GM23338 (cell line): ENCODE measurements at regions not wholly inside any gene's neighbourhood (a gene's known extent, or its start where the extent isn't known, plus 50 kb on each side); places are given as distances from the start of the nearest gene placed in this dataset.

Experiments
- ATAC-seq: fragments of 200-7000 bp; cut with Tn5 transposase; 3 replicates; pipeline ENCODE4 v1.9.1; 2020
- DNase-seq: peaks from one replicate; pipeline ENCODE4 v3.0.0-alpha.2; 2015; ENCODE audit warnings: low spot score
- H2AFZ ChIP-seq: fragments of 200-600 bp; sonication (generic); 2 replicates; pipeline ENCODE4 v1.8.0; 2016; ENCODE audit warnings: antibody characterized with exemption, mild to moderate bottlenecking, moderate library complexity
- H3F3A ChIP-seq: fragments of 200-600 bp; sonication (generic); replicated peaks from 2 replicates; pipeline ENCODE4 v1.8.0; 2017; ENCODE audit warnings: antibody characterized with exemption, mixed run types, low read depth
- H3K27ac ChIP-seq: fragments of 200-600 bp; sonication (generic); 2 replicates; pipeline ENCODE4 v1.6.1; 2016; ENCODE audit warnings: low read depth
- H3K27me3 ChIP-seq: fragments of 200-600 bp; sonication (generic); 2 replicates; pipeline ENCODE4 v1.8.0; 2016; ENCODE audit warnings: mild to moderate bottlenecking, mixed run types, moderate library complexity; ENCODE audit not compliant: insufficient read depth
- H3K36me3 ChIP-seq: fragments of 200-600 bp; sonication (generic); 2 replicates; pipeline ENCODE4 v1.8.0; 2016; ENCODE audit warnings: mild to moderate bottlenecking; ENCODE audit not compliant: insufficient read depth
- H3K4me1 ChIP-seq: fragments of 200-600 bp; sonication (generic); 2 replicates; pipeline ENCODE4 v1.8.0; 2016; ENCODE audit warnings: mild to moderate bottlenecking, moderate library complexity; ENCODE audit not compliant: insufficient read depth
- H3K4me2 ChIP-seq: fragments of 200-600 bp; sonication (generic); 2 replicates; pipeline ENCODE4 v1.7.1; 2017; ENCODE audit warnings: mixed run types
- H3K4me3 ChIP-seq: fragments of 200-600 bp; sonication (generic); 2 replicates; pipeline ENCODE4 v1.6.1; 2016; ENCODE audit warnings: mixed run types
- H3K79me2 ChIP-seq: fragments of 200-600 bp; sonication (generic); replicated peaks from 2 replicates; pipeline ENCODE4 v1.8.0; 2017; ENCODE audit warnings: mild to moderate bottlenecking; ENCODE audit not compliant: insufficient read depth
- H3K9me2 ChIP-seq: fragments of 200-600 bp; sonication (generic); 2 replicates; pipeline ENCODE4 v1.8.0; 2017; ENCODE audit not compliant: insufficient read depth
- H4K20me1 ChIP-seq: fragments of 200-600 bp; sonication (generic); replicated peaks from 2 replicates; pipeline ENCODE4 v1.8.0; 2017; ENCODE audit warnings: mild to moderate bottlenecking; ENCODE audit not compliant: insufficient read depth
- H3K27ac Mint-ChIP-seq: 2 replicates; pipeline ENCODE4 v1.8.0; 2020; ENCODE audit warnings: inconsistent platforms, mild to moderate bottlenecking, moderate library complexity, mixed read lengths
- H3K27me3 Mint-ChIP-seq: 3 replicates; pipeline ENCODE4 v1.8.0; 2022; ENCODE audit warnings: low read depth, mild to moderate bottlenecking, moderate library complexity, mixed read lengths, inconsistent platforms; ENCODE audit not compliant: insufficient read depth, poor library complexity
- H3K36me3 Mint-ChIP-seq: 3 replicates; pipeline ENCODE4 v1.8.0; 2021; ENCODE audit warnings: low read depth, mild to moderate bottlenecking, inconsistent platforms, moderate library complexity, mixed read lengths
- H3K4me1 Mint-ChIP-seq: 3 replicates; pipeline ENCODE4 v1.8.0; 2020; ENCODE audit warnings: mild to moderate bottlenecking, inconsistent platforms, mixed read lengths
- H3K4me3 Mint-ChIP-seq: 3 replicates; pipeline ENCODE4 v1.8.0; 2021; ENCODE audit warnings: moderate library complexity, mild to moderate bottlenecking, inconsistent platforms, mixed read lengths
- H3K9me3 Mint-ChIP-seq: 3 replicates; pipeline ENCODE4 v1.8.0; 2020; ENCODE audit warnings: moderate library complexity, mild to moderate bottlenecking, inconsistent platforms, mixed read lengths
- CREB1 ChIP-seq: fragments of 250-450 bp; sonication (Bioruptor Pico); IDR thresholded peaks from 2 replicates; pipeline ENCODE4 v1.5.0; 2020; ENCODE audit warnings: low read depth, mild to moderate bottlenecking, moderate library complexity
- EZH2phosphoT487 ChIP-seq: fragments of 200-600 bp; sonication (generic); IDR thresholded peaks from one replicate; pipeline ENCODE4 v1.8.1; 2018; ENCODE audit warnings: antibody characterized with exemption; ENCODE audit not compliant: unreplicated experiment
- NANOG ChIP-seq: IDR thresholded peaks from 2 replicates; pipeline ENCODE4 v1.6.1; 2016; ENCODE audit warnings: antibody characterized with exemption, borderline replicate concordance
- POLR2AphosphoS5 ChIP-seq: IDR thresholded peaks from 2 replicates; pipeline ENCODE4 v1.6.1; 2016; ENCODE audit warnings: antibody characterized with exemption, low read depth
- ZNF114 ChIP-seq: fragments of 250-450 bp; sonication (Bioruptor Pico); IDR thresholded peaks from 2 replicates; pipeline ENCODE4 v1.5.0; 2020; ENCODE audit warnings: mild to moderate bottlenecking, moderate library complexity
- ZNF331 ChIP-seq: fragments of 250-450 bp; sonication (Bioruptor Pico); IDR thresholded peaks from 2 replicates; pipeline ENCODE4 v1.5.0; 2020; ENCODE audit warnings: low read depth, mild to moderate bottlenecking, moderate library complexity
- TF ChIP-seq, protein P1 (sequence below): fragments of 250-450 bp; sonication (Bioruptor Pico); IDR thresholded peaks from 2 replicates; pipeline ENCODE4 v1.5.0; 2020; ENCODE audit warnings: mild to moderate bottlenecking, moderate library complexity
- TF ChIP-seq, protein P2 (sequence below), 2 experiments: fragments of 200-600 bp in 1 of 2; sonication (generic) in 1 of 2; conservative IDR thresholded peaks; 2 replicates each; pipeline versions ENCODE4 v1.5.1 to v1.6.1; 2016 to 2017; ENCODE audit warnings: antibody characterized with exemption in 2 of 2, low read depth in 2 of 2, mild to moderate bottlenecking in 2 of 2, moderate library complexity in 1 of 2

DNA sequence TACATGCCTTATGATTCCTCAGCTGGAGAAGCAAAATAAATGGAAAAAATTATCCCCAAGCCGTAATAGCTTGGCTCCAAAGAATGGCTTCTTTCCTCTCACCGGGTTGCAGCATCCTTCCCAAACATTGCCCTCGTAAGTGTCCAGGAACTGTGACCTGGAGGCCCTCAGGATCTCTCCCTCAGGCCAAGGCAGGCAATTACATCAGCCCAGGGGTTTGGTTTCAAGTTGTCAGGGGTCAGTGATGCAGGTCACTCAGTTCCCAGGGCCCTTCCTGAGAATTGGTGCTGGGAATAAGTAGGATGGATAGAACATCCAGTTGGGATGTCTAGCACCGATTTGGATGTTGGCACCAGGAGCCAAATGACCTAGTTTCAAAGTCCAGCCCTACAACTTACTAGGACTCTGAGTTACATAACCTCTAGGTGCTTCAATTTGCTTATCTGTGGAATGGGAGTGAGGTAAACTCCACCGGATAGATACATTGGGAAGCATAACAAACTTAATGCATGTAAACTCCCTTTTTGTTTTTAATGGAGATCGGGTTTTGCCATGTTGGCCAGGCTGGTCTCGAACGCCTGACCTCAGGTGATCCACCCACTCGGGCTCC, 133.5 kb upstream of the DAP start (continued):
- TF ChIP-seq, protein P1, sequence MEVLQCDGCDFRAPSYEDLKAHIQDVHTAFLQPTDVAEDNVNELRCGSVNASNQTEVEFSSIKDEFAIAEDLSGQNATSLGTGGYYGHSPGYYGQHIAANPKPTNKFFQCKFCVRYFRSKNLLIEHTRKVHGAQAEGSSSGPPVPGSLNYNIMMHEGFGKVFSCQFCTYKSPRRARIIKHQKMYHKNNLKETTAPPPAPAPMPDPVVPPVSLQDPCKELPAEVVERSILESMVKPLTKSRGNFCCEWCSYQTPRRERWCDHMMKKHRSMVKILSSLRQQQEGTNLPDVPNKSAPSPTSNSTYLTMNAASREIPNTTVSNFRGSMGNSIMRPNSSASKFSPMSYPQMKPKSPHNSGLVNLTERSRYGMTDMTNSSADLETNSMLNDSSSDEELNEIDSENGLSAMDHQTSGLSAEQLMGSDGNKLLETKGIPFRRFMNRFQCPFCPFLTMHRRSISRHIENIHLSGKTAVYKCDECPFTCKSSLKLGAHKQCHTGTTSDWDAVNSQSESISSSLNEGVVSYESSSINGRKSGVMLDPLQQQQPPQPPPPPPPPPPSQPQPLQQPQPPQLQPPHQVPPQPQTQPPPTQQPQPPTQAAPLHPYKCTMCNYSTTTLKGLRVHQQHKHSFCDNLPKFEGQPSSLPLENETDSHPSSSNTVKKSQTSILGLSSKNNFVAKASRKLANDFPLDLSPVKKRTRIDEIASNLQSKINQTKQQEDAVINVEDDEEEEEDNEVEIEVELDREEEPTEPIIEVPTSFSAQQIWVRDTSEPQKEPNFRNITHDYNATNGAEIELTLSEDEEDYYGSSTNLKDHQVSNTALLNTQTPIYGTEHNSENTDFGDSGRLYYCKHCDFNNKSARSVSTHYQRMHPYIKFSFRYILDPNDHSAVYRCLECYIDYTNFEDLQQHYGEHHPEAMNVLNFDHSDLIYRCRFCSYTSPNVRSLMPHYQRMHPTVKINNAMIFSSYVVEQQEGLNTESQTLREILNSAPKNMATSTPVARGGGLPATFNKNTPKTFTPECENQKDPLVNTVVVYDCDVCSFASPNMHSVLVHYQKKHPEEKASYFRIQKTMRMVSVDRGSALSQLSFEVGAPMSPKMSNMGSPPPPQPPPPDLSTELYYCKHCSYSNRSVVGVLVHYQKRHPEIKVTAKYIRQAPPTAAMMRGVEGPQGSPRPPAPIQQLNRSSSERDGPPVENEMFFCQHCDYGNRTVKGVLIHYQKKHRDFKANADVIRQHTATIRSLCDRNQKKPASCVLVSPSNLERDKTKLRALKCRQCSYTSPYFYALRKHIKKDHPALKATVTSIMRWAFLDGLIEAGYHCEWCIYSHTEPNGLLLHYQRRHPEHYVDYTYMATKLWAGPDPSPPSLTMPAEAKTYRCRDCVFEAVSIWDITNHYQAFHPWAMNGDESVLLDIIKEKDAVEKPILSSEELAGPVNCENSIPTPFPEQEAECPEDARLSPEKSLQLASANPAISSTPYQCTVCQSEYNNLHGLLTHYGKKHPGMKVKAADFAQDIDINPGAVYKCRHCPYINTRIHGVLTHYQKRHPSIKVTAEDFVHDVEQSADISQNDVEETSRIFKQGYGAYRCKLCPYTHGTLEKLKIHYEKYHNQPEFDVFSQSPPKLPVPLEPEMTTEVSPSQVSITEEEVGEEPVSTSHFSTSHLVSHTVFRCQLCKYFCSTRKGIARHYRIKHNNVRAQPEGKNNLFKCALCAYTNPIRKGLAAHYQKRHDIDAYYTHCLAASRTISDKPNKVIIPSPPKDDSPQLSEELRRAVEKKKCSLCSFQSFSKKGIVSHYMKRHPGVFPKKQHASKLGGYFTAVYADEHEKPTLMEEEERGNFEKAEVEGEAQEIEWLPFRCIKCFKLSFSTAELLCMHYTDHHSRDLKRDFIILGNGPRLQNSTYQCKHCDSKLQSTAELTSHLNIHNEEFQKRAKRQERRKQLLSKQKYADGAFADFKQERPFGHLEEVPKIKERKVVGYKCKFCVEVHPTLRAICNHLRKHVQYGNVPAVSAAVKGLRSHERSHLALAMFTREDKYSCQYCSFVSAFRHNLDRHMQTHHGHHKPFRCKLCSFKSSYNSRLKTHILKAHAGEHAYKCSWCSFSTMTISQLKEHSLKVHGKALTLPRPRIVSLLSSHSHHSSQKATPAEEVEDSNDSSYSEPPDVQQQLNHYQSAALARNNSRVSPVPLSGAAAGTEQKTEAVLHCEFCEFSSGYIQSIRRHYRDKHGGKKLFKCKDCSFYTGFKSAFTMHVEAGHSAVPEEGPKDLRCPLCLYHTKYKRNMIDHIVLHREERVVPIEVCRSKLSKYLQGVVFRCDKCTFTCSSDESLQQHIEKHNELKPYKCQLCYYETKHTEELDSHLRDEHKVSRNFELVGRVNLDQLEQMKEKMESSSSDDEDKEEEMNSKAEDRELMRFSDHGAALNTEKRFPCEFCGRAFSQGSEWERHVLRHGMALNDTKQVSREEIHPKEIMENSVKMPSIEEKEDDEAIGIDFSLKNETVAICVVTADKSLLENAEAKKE, result no peak
- no peak for TF ChIP-seq EZH2phosphoT487

DNA sequence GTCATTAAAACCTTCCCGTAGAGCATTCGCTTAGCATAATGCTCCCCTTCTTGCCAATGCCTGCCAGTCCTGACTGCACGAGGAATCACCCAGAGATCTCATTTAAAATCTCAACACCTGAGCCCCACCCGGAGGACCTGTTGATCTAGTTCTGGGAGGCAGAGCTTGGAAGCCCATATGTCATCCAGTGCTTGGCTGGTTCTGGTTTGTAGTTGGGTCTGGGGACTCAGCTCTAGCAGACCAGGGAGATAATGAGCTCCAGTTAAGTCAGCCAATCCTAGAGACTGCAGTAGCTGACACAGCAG, 131.8 kb upstream of the DAP start:
- Histone ChIP-seq H3K4me1 (no peaks in the 10 kb centered on the region), H3K9me2 (0 out of 2 replicates have a peak, but pooled peaks cover 6% of the 10 kb centered on the region), H4K20me1 (no peaks in the 10 kb centered on the region), H2AFZ (no peak overlapping the region), H3K27me3 (no peaks in the 10 kb centered on the region), H3K36me3 (no peaks in the 10 kb centered on the region), H3K27ac (no peak overlapping the region), H3K79me2 (no peaks in the 10 kb centered on the region), H3K4me2 (no peak overlapping the region), H3F3A (no peaks in the 10 kb centered on the region), H3K4me3 (no peak overlapping the region)
- ATAC-seq (no peak), DNase-seq (no peak)
- no peak overlapping the region for H3K4me3 Mint-ChIP-seq
- peaks cover 14% of the 10 kb centered on the region for H3K9me3 Mint-ChIP-seq
- H3K4me1 Mint-ChIP-seq, result no peaks in the 10 kb centered on the region; the same call in 2 of the 3 replicates
- no peak overlapping the region for H3K27ac Mint-ChIP-seq
- H3K36me3 Mint-ChIP-seq, result peaks cover 4% of the 10 kb centered on the region; the same call in 1 of the 3 replicates
- peaks cover 2% of the 10 kb centered on the region for H3K27me3 Mint-ChIP-seq
- no peak for TF ChIP-seq ZNF331 (CRISPR knock-in tag)
- TF ChIP-seq NANOG, result no peak
- TF ChIP-seq, protein P1, result no peak
- no peak for TF ChIP-seq CREB1 (CRISPR knock-in tag)
- TF ChIP-seq EZH2phosphoT487, result no peak
- TF ChIP-seq, protein P2, sequence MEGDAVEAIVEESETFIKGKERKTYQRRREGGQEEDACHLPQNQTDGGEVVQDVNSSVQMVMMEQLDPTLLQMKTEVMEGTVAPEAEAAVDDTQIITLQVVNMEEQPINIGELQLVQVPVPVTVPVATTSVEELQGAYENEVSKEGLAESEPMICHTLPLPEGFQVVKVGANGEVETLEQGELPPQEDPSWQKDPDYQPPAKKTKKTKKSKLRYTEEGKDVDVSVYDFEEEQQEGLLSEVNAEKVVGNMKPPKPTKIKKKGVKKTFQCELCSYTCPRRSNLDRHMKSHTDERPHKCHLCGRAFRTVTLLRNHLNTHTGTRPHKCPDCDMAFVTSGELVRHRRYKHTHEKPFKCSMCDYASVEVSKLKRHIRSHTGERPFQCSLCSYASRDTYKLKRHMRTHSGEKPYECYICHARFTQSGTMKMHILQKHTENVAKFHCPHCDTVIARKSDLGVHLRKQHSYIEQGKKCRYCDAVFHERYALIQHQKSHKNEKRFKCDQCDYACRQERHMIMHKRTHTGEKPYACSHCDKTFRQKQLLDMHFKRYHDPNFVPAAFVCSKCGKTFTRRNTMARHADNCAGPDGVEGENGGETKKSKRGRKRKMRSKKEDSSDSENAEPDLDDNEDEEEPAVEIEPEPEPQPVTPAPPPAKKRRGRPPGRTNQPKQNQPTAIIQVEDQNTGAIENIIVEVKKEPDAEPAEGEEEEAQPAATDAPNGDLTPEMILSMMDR (conservative IDR thresholded peaks at IDR 0.05; ENCODE audit: low read depth in 2 of 2), result no peak
- no peak for TF ChIP-seq POLR2AphosphoS5
- no peak for TF ChIP-seq ZNF114 (CRISPR knock-in tag)
